SK-N-SH treated with all-trans-retinoic acid at 6 μM for 48 hours (cell line): ENCODE measurements at regions not wholly inside any gene's neighbourhood (a gene's known extent, or its start where the extent isn't known, plus 50 kb on each side); places are given as distances from the start of the nearest gene placed in this dataset.

ENCODE experiments used
- ATAC-seq: fragments of 200-7000 bp; cut with Tn5 transposase; 3 replicates; pipeline ENCODE4 v1.9.1; 2020; ENCODE audit warnings: mild to moderate bottlenecking, moderate library complexity
- ARNTL ChIP-seq: fragments of 450-650 bp; formaldehyde crosslinking; IDR thresholded peaks from 2 replicates; pipeline ENCODE4 v1.5.0; 2020; ENCODE audit warnings: low read depth, mild to moderate bottlenecking, moderate library complexity, borderline replicate concordance
- BACH2 ChIP-seq: fragments of 250-450 bp; sonication (Bioruptor Pico); IDR thresholded peaks from 2 replicates; pipeline ENCODE4 v1.9.0; 2021; ENCODE audit warnings: mild to moderate bottlenecking, borderline replicate concordance
- CREB5 ChIP-seq: fragments of 250-450 bp; sonication (Bioruptor Pico); IDR thresholded peaks from 2 replicates; pipeline ENCODE4 v1.5.1; 2020; ENCODE audit warnings: low read depth, mild to moderate bottlenecking, moderate library complexity
- CSDC2 ChIP-seq: fragments of 250-450 bp; sonication (Bioruptor Pico); IDR thresholded peaks from 2 replicates; pipeline ENCODE4 v1.5.0; 2020; ENCODE audit warnings: mild to moderate bottlenecking, moderate library complexity
- CSRNP3 ChIP-seq: fragments of 250-450 bp; sonication (Bioruptor Pico); IDR thresholded peaks from 2 replicates; pipeline ENCODE4 v1.5.1; 2021; ENCODE audit warnings: mild to moderate bottlenecking, moderate library complexity
- ESRRG ChIP-seq: fragments of 250-450 bp; sonication (Bioruptor Pico); IDR thresholded peaks from 2 replicates; pipeline ENCODE4 v1.6.1; 2021; ENCODE audit warnings: mild to moderate bottlenecking
- OSR1 ChIP-seq: fragments of 250-450 bp; sonication (Bioruptor Pico); IDR thresholded peaks from 2 replicates; pipeline ENCODE4 v1.8.0; 2022; ENCODE audit warnings: moderate library complexity, mild to moderate bottlenecking, inconsistent platforms
- PATZ1 ChIP-seq: fragments of 250-450 bp; sonication (Bioruptor Pico); IDR thresholded peaks from 2 replicates; pipeline ENCODE4 v1.8.0; 2020; ENCODE audit warnings: mild to moderate bottlenecking, moderate library complexity, borderline replicate concordance
- POU6F1 ChIP-seq: fragments of 250-450 bp; sonication (Bioruptor Pico); IDR thresholded peaks from 2 replicates; pipeline ENCODE4 v1.8.0; 2021; ENCODE audit warnings: low read depth, mild to moderate bottlenecking, moderate library complexity, borderline replicate concordance
- PPARA ChIP-seq: fragments of 250-450 bp; sonication (Bioruptor Pico); IDR thresholded peaks from 2 replicates; pipeline ENCODE4 v1.5.0; 2020; ENCODE audit warnings: mild to moderate bottlenecking, borderline replicate concordance
- RARB ChIP-seq: fragments of 250-450 bp; sonication (Bioruptor Pico); IDR thresholded peaks from 2 replicates; pipeline ENCODE4 v1.8.0; 2021; ENCODE audit warnings: mild to moderate bottlenecking, moderate library complexity
- SNAI2 ChIP-seq: fragments of 250-450 bp; sonication (Bioruptor Pico); IDR thresholded peaks from 2 replicates; pipeline ENCODE4 v1.5.0; 2020; ENCODE audit warnings: mild to moderate bottlenecking, moderate library complexity
- TCF4 ChIP-seq: fragments of 250-450 bp; sonication (Bioruptor Pico); IDR thresholded peaks from 2 replicates; pipeline ENCODE4 v1.8.0; 2021; ENCODE audit warnings: mild to moderate bottlenecking, moderate library complexity, borderline replicate concordance
- TOX ChIP-seq: fragments of 250-450 bp; sonication (Bioruptor Pico); IDR thresholded peaks from 2 replicates; pipeline ENCODE4 v1.8.0; 2021; ENCODE audit warnings: mild to moderate bottlenecking, moderate library complexity, borderline replicate concordance
- TSHZ2 ChIP-seq: fragments of 250-450 bp; sonication (Bioruptor Pico); IDR thresholded peaks from 2 replicates; pipeline ENCODE4 v1.5.0; 2020; ENCODE audit warnings: mild to moderate bottlenecking, moderate library complexity
- ZC3H10 ChIP-seq: fragments of 250-450 bp; sonication (Bioruptor Pico); IDR thresholded peaks from 2 replicates; pipeline ENCODE4 v1.5.1; 2021; ENCODE audit warnings: mild to moderate bottlenecking, moderate library complexity
- ZFP3 ChIP-seq: fragments of 250-450 bp; sonication (Bioruptor Pico); IDR thresholded peaks from 2 replicates; pipeline ENCODE4 v1.5.0; 2020; ENCODE audit warnings: mild to moderate bottlenecking, moderate library complexity
- ZFP30 ChIP-seq: fragments of 450-650 bp; formaldehyde crosslinking; IDR thresholded peaks from 2 replicates; pipeline ENCODE4 v1.5.0; 2022; ENCODE audit warnings: mild to moderate bottlenecking, moderate library complexity
- ZNF565 ChIP-seq: fragments of 450-650 bp; formaldehyde crosslinking; conservative IDR thresholded peaks from 2 replicates; pipeline ENCODE4 v1.5.0; 2020; ENCODE audit warnings: low read depth, mild to moderate bottlenecking, moderate library complexity
- ZNF70 ChIP-seq: fragments of 450-650 bp; formaldehyde crosslinking; IDR thresholded peaks from 2 replicates; pipeline ENCODE4 v1.5.0; 2020; ENCODE audit warnings: mild to moderate bottlenecking, moderate library complexity

GRCh38 chr9:120186276-120186675 is 393.7 kb downstream of the CDK5RAP2 start:
- no peak for TF ChIP-seq PPARA (CRISPR knock-in tag)
- TF ChIP-seq CSDC2 (CRISPR knock-in tag), result no peak
- TF ChIP-seq BACH2 (CRISPR knock-in tag), result no peak
- no peak for TF ChIP-seq CREB5
- no peak for TF ChIP-seq CSRNP3 (CRISPR knock-in tag)
- no peak for TF ChIP-seq ZFP3 (CRISPR knock-in tag)
- TF ChIP-seq TSHZ2, result no peak
- no peak for ATAC-seq

GRCh38 chr9:120184266-120184665 is 395.7 kb downstream of the CDK5RAP2 start:
- no peak for ATAC-seq
- TF ChIP-seq CREB5 (no peak), ZFP30 (CRISPR knock-in tag) (no peak)

- TF ChIP-seq ZNF565 (CRISPR knock-in tag) (no peak), RARB (CRISPR knock-in tag) (no peak), TCF4 (CRISPR knock-in tag) (no peak), TOX (no peak), CSDC2 (CRISPR knock-in tag) (no peak), ZNF70 (CRISPR knock-in tag) (no peak), PATZ1 (CRISPR knock-in tag) (no peak), OSR1 (no peak), TSHZ2 (no peak), POU6F1 (CRISPR knock-in tag) (no peak), CREB5 (no peak), ZFP30 (CRISPR knock-in tag) (no peak), CSRNP3 (CRISPR knock-in tag) (no peak), ARNTL (CRISPR knock-in tag) (no peak), BACH2 (CRISPR knock-in tag) (no peak), SNAI2 (CRISPR knock-in tag) (no peak), ESRRG (no peak), ZFP3 (CRISPR knock-in tag) (no peak), PPARA (CRISPR knock-in tag) (no peak), ZC3H10 (no peak)
- ATAC-seq, result no peak
Measured at GRCh38 chr9:120183615-120184014, 396.4 kb downstream of the CDK5RAP2 start.
